ENCODE measurements at regions not wholly inside any gene's neighbourhood (a gene's known extent, or its start where the extent isn't known, plus 50 kb on each side); places are given as distances from the start of the nearest gene placed in this dataset.

DNA sequence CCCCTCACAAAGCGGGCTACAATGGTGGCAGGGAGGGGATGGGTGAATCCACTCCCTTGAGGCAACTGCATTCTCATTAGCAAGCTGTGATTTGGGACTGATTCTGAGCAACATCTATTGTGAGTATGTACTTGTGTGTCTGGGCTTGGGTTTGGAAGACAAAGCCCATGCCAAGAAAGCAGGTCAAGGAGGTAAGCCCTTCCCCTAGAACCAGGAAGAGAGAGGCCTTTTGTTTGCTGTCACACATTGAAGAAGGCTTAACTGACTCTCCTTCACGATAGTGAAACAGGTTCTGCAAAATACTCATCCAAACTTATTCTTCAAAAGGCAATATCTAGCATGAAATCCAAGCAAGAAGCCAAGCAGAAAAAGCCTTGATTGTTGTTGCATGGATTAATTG lies 403.1 kb upstream of the ID4 start:
- TF ChIP-seq, protein P1, sequence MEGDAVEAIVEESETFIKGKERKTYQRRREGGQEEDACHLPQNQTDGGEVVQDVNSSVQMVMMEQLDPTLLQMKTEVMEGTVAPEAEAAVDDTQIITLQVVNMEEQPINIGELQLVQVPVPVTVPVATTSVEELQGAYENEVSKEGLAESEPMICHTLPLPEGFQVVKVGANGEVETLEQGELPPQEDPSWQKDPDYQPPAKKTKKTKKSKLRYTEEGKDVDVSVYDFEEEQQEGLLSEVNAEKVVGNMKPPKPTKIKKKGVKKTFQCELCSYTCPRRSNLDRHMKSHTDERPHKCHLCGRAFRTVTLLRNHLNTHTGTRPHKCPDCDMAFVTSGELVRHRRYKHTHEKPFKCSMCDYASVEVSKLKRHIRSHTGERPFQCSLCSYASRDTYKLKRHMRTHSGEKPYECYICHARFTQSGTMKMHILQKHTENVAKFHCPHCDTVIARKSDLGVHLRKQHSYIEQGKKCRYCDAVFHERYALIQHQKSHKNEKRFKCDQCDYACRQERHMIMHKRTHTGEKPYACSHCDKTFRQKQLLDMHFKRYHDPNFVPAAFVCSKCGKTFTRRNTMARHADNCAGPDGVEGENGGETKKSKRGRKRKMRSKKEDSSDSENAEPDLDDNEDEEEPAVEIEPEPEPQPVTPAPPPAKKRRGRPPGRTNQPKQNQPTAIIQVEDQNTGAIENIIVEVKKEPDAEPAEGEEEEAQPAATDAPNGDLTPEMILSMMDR (conservative IDR thresholded peaks at IDR 0.05), result no peak
- TF ChIP-seq EZH2 (IDR thresholded peaks at IDR 0.05; ENCODE audit: low read depth), result no peak

All from PC-9 (cell line).